Stimulated activated CD4-positive, alpha-beta T cell treated with anti-CD3 and anti-CD28 coated beads, Interleukin-15, amount 100 ng/mL, for 48 hours (primary cell): ENCODE measurements at regions not wholly inside any gene's neighbourhood (a gene's known extent, or its start where the extent isn't known, plus 50 kb on each side); places are given as distances from the start of the nearest gene placed in this dataset.

Experiments used
- DNase-seq, 2 donors: peaks; one replicate each; pipeline ENCODE4 v3.0.0-alpha.2; 2020; ENCODE audit warnings: low read depth in 2 of 2

- no peak for DNase-seq
Observed at GRCh38 chr10:128926711-128927110, 540.3 kb upstream of the MGMT start.

- DNase-seq = no peak
Observed at GRCh38 chr10:128927497-128928161, 539.4 kb upstream of the MGMT start.

- no peak for DNase-seq
Observed at GRCh38 chr10:128928231-128928836, 538.7 kb upstream of the MGMT start.

- DNase-seq = no peak
Observed at GRCh38 chr10:128929131-128929530, 537.9 kb upstream of the MGMT start.

- DNase-seq = no peak
Observed at GRCh38 chr10:128929767-128930166, 537.3 kb upstream of the MGMT start.

- DNase-seq = no peak
Observed at GRCh38 chr10:128930515-128930914, 536.5 kb upstream of the MGMT start.

- no peak for DNase-seq
Observed at GRCh38 chr10:128932071-128932820, 534.8 kb upstream of the MGMT start.

GRCh38 chr10:128934492-128934891 lies 532.5 kb upstream of the MGMT start:
- DNase-seq = no peak

- no peak for DNase-seq
Observed at GRCh38 chr10:128936392-128936791, 530.6 kb upstream of the MGMT start.

GRCh38 chr10:128938558-128938957 lies 528.5 kb upstream of the MGMT start:
- DNase-seq = no peak

GRCh38 chr10:128940081-128940480 lies 527.0 kb upstream of the MGMT start:
- no peak for DNase-seq

GRCh38 chr10:128943111-128943510 lies 523.9 kb upstream of the MGMT start:
- no peak for DNase-seq

GRCh38 chr10:128945398-128945797 lies 521.6 kb upstream of the MGMT start:
- no peak for DNase-seq

- DNase-seq = no peak
Observed at GRCh38 chr10:128950159-128950915, 516.7 kb upstream of the MGMT start.

GRCh38 chr10:128950916-128951275 lies 516.1 kb upstream of the MGMT start:
- DNase-seq = no peak

- no peak for DNase-seq
Observed at GRCh38 chr10:128952856-128953255, 514.2 kb upstream of the MGMT start.

- DNase-seq = no peak
Observed at GRCh38 chr10:128956149-128956548, 510.9 kb upstream of the MGMT start.

- DNase-seq = no peak
Observed at GRCh38 chr10:128957221-128957620, 509.8 kb upstream of the MGMT start.

GRCh38 chr10:128958834-128959690 lies 508.0 kb upstream of the MGMT start:
- DNase-seq = no peak

GRCh38 chr10:128959746-128960145 lies 507.3 kb upstream of the MGMT start:
- DNase-seq = no peak

GRCh38 chr10:128960517-128960916 lies 506.5 kb upstream of the MGMT start:
- DNase-seq = no peak
